ENCODE measurements at regions not wholly inside any gene's neighbourhood (a gene's known extent, or its start where the extent isn't known, plus 50 kb on each side); places are given as distances from the start of the nearest gene placed in this dataset.

DNA sequence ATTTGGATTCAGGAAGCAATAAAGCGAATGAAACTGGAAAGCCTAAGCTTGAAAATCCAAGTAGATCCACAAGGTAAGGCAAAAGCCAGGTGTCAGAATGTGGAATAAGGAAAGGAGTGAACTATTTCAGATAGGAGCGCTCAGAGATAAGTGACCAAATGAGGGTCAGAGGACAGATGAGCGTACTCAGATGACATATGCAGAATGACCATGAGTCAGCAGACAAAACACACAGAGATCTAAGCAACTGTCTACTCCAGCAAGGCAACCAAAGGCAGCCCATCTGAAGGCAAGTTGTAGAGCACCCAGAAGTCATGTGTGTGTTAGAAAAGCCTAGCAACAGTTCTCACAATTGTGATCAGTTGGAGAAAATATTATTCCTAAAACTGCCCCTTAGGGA, 548.4 kb upstream of the FSHR start:
- TF ChIP-seq, protein P1, sequence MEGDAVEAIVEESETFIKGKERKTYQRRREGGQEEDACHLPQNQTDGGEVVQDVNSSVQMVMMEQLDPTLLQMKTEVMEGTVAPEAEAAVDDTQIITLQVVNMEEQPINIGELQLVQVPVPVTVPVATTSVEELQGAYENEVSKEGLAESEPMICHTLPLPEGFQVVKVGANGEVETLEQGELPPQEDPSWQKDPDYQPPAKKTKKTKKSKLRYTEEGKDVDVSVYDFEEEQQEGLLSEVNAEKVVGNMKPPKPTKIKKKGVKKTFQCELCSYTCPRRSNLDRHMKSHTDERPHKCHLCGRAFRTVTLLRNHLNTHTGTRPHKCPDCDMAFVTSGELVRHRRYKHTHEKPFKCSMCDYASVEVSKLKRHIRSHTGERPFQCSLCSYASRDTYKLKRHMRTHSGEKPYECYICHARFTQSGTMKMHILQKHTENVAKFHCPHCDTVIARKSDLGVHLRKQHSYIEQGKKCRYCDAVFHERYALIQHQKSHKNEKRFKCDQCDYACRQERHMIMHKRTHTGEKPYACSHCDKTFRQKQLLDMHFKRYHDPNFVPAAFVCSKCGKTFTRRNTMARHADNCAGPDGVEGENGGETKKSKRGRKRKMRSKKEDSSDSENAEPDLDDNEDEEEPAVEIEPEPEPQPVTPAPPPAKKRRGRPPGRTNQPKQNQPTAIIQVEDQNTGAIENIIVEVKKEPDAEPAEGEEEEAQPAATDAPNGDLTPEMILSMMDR (IDR thresholded peaks at IDR 0.05), result no peak
- TF ChIP-seq POLR2A (IDR thresholded peaks at IDR 0.05), result no peak
- no peak for TF ChIP-seq EP300 (IDR thresholded peaks at IDR 0.05)

Measured in ovary (tissue), 3 donors.